ENCODE measurements at regions not wholly inside any gene's neighbourhood (a gene's known extent, or its start where the extent isn't known, plus 50 kb on each side); places are given as distances from the start of the nearest gene placed in this dataset.

GRCh38 chr4:10973686-10974085 lies 289.1 kb upstream of the CLNK start:
- Mint-ChIP-seq H3K36me3 (peaks cover 73% of the 10 kb centered on the region), H3K4me1 (no peaks in the 10 kb centered on the region), H3K27me3 (ENCODE audit: low read depth) (peaks cover 13% of the 10 kb centered on the region), H3K4me3 (no peak overlapping the region), H3K9me3 (peaks cover 82% of the 10 kb centered on the region), H3K27ac (no peak overlapping the region)
- no peak for DNase-seq (ENCODE audit: low spot score)
- no peak for ATAC-seq
- POLR2A ChIA-PET, result no interaction called here
- CTCF ChIA-PET, result no interaction called here
- no peak for TF ChIP-seq IRF1 (CRISPR knock-in tag; IDR thresholded peaks at IDR 0.05)
- TF ChIP-seq CBFB (CRISPR knock-in tag; IDR thresholded peaks at IDR 0.05; ENCODE audit: low read depth), result no peak
- no peak for TF ChIP-seq ATF1 (CRISPR knock-in tag; IDR thresholded peaks at IDR 0.05)
- no peak for TF ChIP-seq KAT7 (CRISPR knock-in tag; IDR thresholded peaks at IDR 0.05; ENCODE audit: borderline replicate concordance)
- TF ChIP-seq ZMAT4 (CRISPR knock-in tag; IDR thresholded peaks at IDR 0.05), result no peak
- no peak for TF ChIP-seq MAX (CRISPR knock-in tag; IDR thresholded peaks at IDR 0.05)

DNA sequence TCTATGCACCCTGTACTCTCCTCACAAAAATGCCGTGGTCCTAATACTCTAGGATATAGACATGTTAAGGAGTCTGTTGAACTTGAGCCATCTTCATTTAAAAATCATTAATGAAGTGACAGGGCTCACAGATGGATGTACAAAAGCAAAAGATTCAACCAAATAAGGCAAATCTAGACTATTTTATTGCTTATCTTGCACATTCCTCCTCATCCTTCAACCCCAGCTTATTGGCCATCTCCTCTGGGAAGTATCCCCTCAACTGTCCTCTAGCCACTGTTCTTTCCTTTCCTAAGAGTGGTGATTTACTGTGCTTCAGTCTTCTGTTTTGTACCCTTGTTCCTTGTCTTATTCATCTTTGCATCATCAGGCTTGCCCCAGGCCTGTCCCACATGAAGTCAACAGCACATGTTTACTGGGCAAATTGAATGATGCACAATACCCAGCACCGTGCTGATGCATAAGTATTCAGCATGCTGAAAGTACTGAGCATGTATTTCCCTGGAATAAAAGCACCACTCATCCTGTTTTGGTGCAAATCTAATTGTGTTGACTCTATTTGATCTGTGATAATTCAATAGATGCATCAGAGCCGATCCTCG lies 287.3 kb upstream of the CLNK start:
- TF ChIP-seq NR1H2 (CRISPR knock-in tag; IDR thresholded peaks at IDR 0.05) (no peak), ZMAT4 (CRISPR knock-in tag; IDR thresholded peaks at IDR 0.05) (no peak), JUN (CRISPR knock-in tag; IDR thresholded peaks at IDR 0.05) (no peak), CBFB (CRISPR knock-in tag; IDR thresholded peaks at IDR 0.05; ENCODE audit: low read depth) (no peak), OVOL2 (CRISPR knock-in tag; IDR thresholded peaks at IDR 0.05; ENCODE audit: borderline replicate concordance) (no peak), NR3C1 (CRISPR knock-in tag; conservative IDR thresholded peaks at IDR 0.05; ENCODE audit: low read depth) (no peak), RORB (CRISPR knock-in tag; IDR thresholded peaks at IDR 0.05) (no peak), ZNF416 (CRISPR knock-in tag; IDR thresholded peaks at IDR 0.05) (no peak), IRF2 (CRISPR knock-in tag; IDR thresholded peaks at IDR 0.05; ENCODE audit: borderline replicate concordance, low read depth) (no peak), ATF6 (CRISPR knock-in tag; IDR thresholded peaks at IDR 0.05) (no peak), IRF1 (CRISPR knock-in tag; IDR thresholded peaks at IDR 0.05) (no peak), ZNF396 (CRISPR knock-in tag; IDR thresholded peaks at IDR 0.05; ENCODE audit: borderline replicate concordance) (no peak), PRRX2 (CRISPR knock-in tag; IDR thresholded peaks at IDR 0.05) (no peak), ESRRA (CRISPR knock-in tag; IDR thresholded peaks at IDR 0.05; ENCODE audit: borderline replicate concordance) (no peak)
- TF ChIP-seq, protein P1, sequence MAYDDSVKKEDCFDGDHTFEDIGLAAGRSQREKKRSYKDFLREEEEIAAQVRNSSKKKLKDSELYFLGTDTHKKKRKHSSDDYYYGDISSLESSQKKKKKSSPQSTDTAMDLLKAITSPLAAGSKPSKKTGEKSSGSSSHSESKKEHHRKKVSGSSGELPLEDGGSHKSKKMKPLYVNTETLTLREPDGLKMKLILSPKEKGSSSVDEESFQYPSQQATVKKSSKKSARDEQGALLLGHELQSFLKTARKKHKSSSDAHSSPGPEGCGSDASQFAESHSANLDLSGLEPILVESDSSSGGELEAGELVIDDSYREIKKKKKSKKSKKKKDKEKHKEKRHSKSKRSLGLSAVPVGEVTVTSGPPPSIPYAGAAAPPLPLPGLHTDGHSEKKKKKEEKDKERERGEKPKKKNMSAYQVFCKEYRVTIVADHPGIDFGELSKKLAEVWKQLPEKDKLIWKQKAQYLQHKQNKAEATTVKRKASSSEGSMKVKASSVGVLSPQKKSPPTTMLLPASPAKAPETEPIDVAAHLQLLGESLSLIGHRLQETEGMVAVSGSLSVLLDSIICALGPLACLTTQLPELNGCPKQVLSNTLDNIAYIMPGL (CRISPR knock-in tag; IDR thresholded peaks at IDR 0.05), result no peak
- TF ChIP-seq, protein P2, sequence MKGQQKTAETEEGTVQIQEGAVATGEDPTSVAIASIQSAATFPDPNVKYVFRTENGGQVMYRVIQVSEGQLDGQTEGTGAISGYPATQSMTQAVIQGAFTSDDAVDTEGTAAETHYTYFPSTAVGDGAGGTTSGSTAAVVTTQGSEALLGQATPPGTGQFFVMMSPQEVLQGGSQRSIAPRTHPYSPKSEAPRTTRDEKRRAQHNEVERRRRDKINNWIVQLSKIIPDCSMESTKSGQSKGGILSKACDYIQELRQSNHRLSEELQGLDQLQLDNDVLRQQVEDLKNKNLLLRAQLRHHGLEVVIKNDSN (CRISPR knock-in tag; IDR thresholded peaks at IDR 0.05), result no peak
- TF ChIP-seq, protein P3, sequence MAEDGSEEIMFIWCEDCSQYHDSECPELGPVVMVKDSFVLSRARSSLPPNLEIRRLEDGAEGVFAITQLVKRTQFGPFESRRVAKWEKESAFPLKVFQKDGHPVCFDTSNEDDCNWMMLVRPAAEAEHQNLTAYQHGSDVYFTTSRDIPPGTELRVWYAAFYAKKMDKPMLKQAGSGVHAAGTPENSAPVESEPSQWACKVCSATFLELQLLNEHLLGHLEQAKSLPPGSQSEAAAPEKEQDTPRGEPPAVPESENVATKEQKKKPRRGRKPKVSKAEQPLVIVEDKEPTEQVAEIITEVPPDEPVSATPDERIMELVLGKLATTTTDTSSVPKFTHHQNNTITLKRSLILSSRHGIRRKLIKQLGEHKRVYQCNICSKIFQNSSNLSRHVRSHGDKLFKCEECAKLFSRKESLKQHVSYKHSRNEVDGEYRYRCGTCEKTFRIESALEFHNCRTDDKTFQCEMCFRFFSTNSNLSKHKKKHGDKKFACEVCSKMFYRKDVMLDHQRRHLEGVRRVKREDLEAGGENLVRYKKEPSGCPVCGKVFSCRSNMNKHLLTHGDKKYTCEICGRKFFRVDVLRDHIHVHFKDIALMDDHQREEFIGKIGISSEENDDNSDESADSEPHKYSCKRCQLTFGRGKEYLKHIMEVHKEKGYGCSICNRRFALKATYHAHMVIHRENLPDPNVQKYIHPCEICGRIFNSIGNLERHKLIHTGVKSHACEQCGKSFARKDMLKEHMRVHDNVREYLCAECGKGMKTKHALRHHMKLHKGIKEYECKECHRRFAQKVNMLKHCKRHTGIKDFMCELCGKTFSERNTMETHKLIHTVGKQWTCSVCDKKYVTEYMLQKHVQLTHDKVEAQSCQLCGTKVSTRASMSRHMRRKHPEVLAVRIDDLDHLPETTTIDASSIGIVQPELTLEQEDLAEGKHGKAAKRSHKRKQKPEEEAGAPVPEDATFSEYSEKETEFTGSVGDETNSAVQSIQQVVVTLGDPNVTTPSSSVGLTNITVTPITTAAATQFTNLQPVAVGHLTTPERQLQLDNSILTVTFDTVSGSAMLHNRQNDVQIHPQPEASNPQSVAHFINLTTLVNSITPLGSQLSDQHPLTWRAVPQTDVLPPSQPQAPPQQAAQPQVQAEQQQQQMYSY (CRISPR knock-in tag; IDR thresholded peaks at IDR 0.05), result no peak
- no peak overlapping the region for H3K4me3 Mint-ChIP-seq

More for the DNA sequence above, 287.3 kb upstream of the CLNK start:
- ATAC-seq (no peak), DNase-seq (ENCODE audit: low spot score) (no peak)
- Mint-ChIP-seq H3K9me3 (peaks cover 72% of the 10 kb centered on the region), H3K27me3 (ENCODE audit: low read depth) (peaks cover 3% of the 10 kb centered on the region; the same call in 1 of the 2 replicates), H3K27ac (no peak overlapping the region), H3K4me1 (no peaks in the 10 kb centered on the region), H3K36me3 (peaks cover 64% of the 10 kb centered on the region)
- ChIA-PET POLR2A (no interaction called here), CTCF (no interaction called here)
